ENCODE measurements at regions not wholly inside any gene's neighbourhood (a gene's known extent, or its start where the extent isn't known, plus 50 kb on each side); places are given as distances from the start of the nearest gene placed in this dataset.

GRCh38 chr2:8597094-8597493, 84.8 kb upstream of the ID2 start:
- Histone ChIP-seq H2BK12ac (ENCODE audit: low read length) (no peak overlapping the region), H3K23ac (ENCODE audit: low read length) (peak overlapping the region; percentile 43), H3K9me3 (ENCODE audit: insufficient read depth, low read depth, low read length) (peaks cover 3% of the 10 kb centered on the region), H3K27ac (ENCODE audit: low read depth, low read length) (no peak overlapping the region), H3K79me1 (ENCODE audit: low read length) (peaks cover 15% of the 10 kb centered on the region), H2BK120ac (ENCODE audit: insufficient read depth, low read length, poor library complexity) (no peak overlapping the region), H3K4ac (ENCODE audit: low read depth, low read length) (no peak overlapping the region), H3K18ac (ENCODE audit: low read length) (no peak overlapping the region), H3K9ac (ENCODE audit: low read length) (no peak overlapping the region), H4K91ac (ENCODE audit: low read depth, low read length) (peak overlapping the region; percentile 60), H4K12ac (ENCODE audit: low read depth, low read length) (no peak overlapping the region), H3K27me3 (ENCODE audit: insufficient read depth, low read length) (no peaks in the 10 kb centered on the region), H3K4me1 (ENCODE audit: control insufficient read depth in 1 of 2, insufficient read depth in 2 of 2, low read length in 2 of 2) (peaks cover 9 to 13% of the 10 kb centered on the region in 2 experiments), H3K14ac (ENCODE audit: low read length) (no peak overlapping the region), H2AK5ac (ENCODE audit: low read length) (peak overlapping the region; percentile 6), H2AFZ (ENCODE audit: insufficient read depth, low read length, poor library complexity) (no peak overlapping the region), H3K36me3 (ENCODE audit: control insufficient read depth in 1 of 2, insufficient read depth in 2 of 2, low read length in 2 of 2) (no peaks in the 10 kb centered on the region), H3K4me3 (ENCODE audit: low read depth, low read length) (peak overlapping the region; percentile 51), H3K79me2 (ENCODE audit: control insufficient read depth, insufficient read depth, low read length, poor library complexity) (no peaks in the 10 kb centered on the region), H2BK5ac (ENCODE audit: low read depth, low read length, poor library complexity) (no peak overlapping the region), H3K4me2 (ENCODE audit: low read length) (no peak overlapping the region), H4K8ac (ENCODE audit: low read depth, low read length) (no peak overlapping the region)
- DNase-seq, result no peak

GRCh38 chr2:8597559-8598225, 84.2 kb upstream of the ID2 start:
- H2BK12ac ChIP-seq (ENCODE audit: low read length), result peak overlapping the region; percentile 44
- no peaks in the 10 kb centered on the region for H3K27me3 ChIP-seq (ENCODE audit: insufficient read depth, low read length)
- no peak overlapping the region for H3K27ac ChIP-seq (ENCODE audit: low read depth, low read length)
- H3K4me3 ChIP-seq (ENCODE audit: low read depth, low read length), result peak overlapping the region; percentile 25
- no peak overlapping the region for H2AFZ ChIP-seq (ENCODE audit: insufficient read depth, low read length, poor library complexity)
- peaks cover 2% of the 10 kb centered on the region for H3K9me3 ChIP-seq (ENCODE audit: insufficient read depth, low read depth, low read length)
- peak overlapping the region; percentile 16 for H3K18ac ChIP-seq (ENCODE audit: low read length)
- no peak for DNase-seq
- H2BK5ac ChIP-seq (ENCODE audit: low read depth, low read length, poor library complexity), result no peak overlapping the region
- peak overlapping the region; percentile 6 for H2AK5ac ChIP-seq (ENCODE audit: low read length)
- H3K14ac ChIP-seq (ENCODE audit: low read length), result peak overlapping the region; percentile 51
- H2BK120ac ChIP-seq (ENCODE audit: insufficient read depth, low read length, poor library complexity), result peak overlapping the region; percentile 2
- no peak overlapping the region for H3K4me2 ChIP-seq (ENCODE audit: low read length)
- no CpG with 5 or more reads among the region's 8 CpGs for WGBS (ENCODE audit: extremely low coverage, insufficient coverage, insufficient read length)
- H4K91ac ChIP-seq (ENCODE audit: low read depth, low read length), result peak overlapping the region; percentile 60
- peaks cover 15% of the 10 kb centered on the region for H3K79me1 ChIP-seq (ENCODE audit: low read length)
- no peaks in the 10 kb centered on the region for H3K36me3 ChIP-seq (ENCODE audit: control insufficient read depth in 1 of 2, insufficient read depth in 2 of 2, low read length in 2 of 2)
- H3K23ac ChIP-seq (ENCODE audit: low read length), result no peak overlapping the region
- no peak overlapping the region for H4K12ac ChIP-seq (ENCODE audit: low read depth, low read length)
- no peak overlapping the region for H3K9ac ChIP-seq (ENCODE audit: low read length)
- no peak overlapping the region for H4K8ac ChIP-seq (ENCODE audit: low read depth, low read length)
- H3K4me1 ChIP-seq (ENCODE audit: control insufficient read depth in 1 of 2, insufficient read depth in 2 of 2, low read length in 2 of 2), result peaks cover 9 to 11% of the 10 kb centered on the region in 2 experiments
- no peak overlapping the region for H3K4ac ChIP-seq (ENCODE audit: low read depth, low read length)
- H3K79me2 ChIP-seq (ENCODE audit: control insufficient read depth, insufficient read depth, low read length, poor library complexity), result no peaks in the 10 kb centered on the region

GRCh38 chr2:8598295-8599165, 83.3 kb upstream of the ID2 start:
- peak; percentile 95 to 99 for DNase-seq
- Histone ChIP-seq H4K12ac (ENCODE audit: low read depth, low read length) (no peak overlapping the region), H3K27me3 (ENCODE audit: insufficient read depth, low read length) (no peaks in the 10 kb centered on the region), H3K79me1 (ENCODE audit: low read length) (peaks cover 13% of the 10 kb centered on the region), H3K4me1 (ENCODE audit: control insufficient read depth in 1 of 2, insufficient read depth in 2 of 2, low read length in 2 of 2) (peaks cover 9 to 10% of the 10 kb centered on the region in 2 experiments), H2AK5ac (ENCODE audit: low read length) (no peak overlapping the region), H3K4me2 (ENCODE audit: low read length) (no peak overlapping the region), H4K91ac (ENCODE audit: low read depth, low read length) (peak overlapping the region; percentile 60), H2AFZ (ENCODE audit: insufficient read depth, low read length, poor library complexity) (no peak overlapping the region), H4K8ac (ENCODE audit: low read depth, low read length) (no peak overlapping the region), H3K36me3 (ENCODE audit: control insufficient read depth in 1 of 2, insufficient read depth in 2 of 2, low read length in 2 of 2) (no peaks in the 10 kb centered on the region), H3K27ac (ENCODE audit: low read depth, low read length) (no peak overlapping the region), H3K18ac (ENCODE audit: low read length) (no peak overlapping the region), H2BK5ac (ENCODE audit: low read depth, low read length, poor library complexity) (no peak overlapping the region), H2BK12ac (ENCODE audit: low read length) (peak overlapping the region; percentile 44), H3K9me3 (ENCODE audit: insufficient read depth, low read depth, low read length) (peaks cover 2% of the 10 kb centered on the region), H3K79me2 (ENCODE audit: control insufficient read depth, insufficient read depth, low read length, poor library complexity) (no peaks in the 10 kb centered on the region), H3K4me3 (ENCODE audit: low read depth, low read length) (no peak overlapping the region), H3K23ac (ENCODE audit: low read length) (no peak overlapping the region), H3K4ac (ENCODE audit: low read depth, low read length) (no peak overlapping the region), H3K14ac (ENCODE audit: low read length) (no peak overlapping the region), H3K9ac (ENCODE audit: low read length) (no peak overlapping the region), H2BK120ac (ENCODE audit: insufficient read depth, low read length, poor library complexity) (no peak overlapping the region)
- no CpG with 5 or more reads among the region's 13 CpGs for WGBS (ENCODE audit: extremely low coverage, insufficient coverage, insufficient read length)

GRCh38 chr2:8599421-8600242, 82.2 kb upstream of the ID2 start:
- H2AK5ac ChIP-seq (ENCODE audit: low read length), result peak overlapping the region; percentile 76
- DNase-seq, result no peak
- H2BK12ac ChIP-seq (ENCODE audit: low read length), result peak overlapping the region; percentile 76
- peak overlapping the region; percentile 17 for H4K8ac ChIP-seq (ENCODE audit: low read depth, low read length)
- H3K79me1 ChIP-seq (ENCODE audit: low read length), result peaks cover 10% of the 10 kb centered on the region
- H3K27me3 ChIP-seq (ENCODE audit: insufficient read depth, low read length), result no peaks in the 10 kb centered on the region
- H3K18ac ChIP-seq (ENCODE audit: low read length), result peak overlapping the region; percentile 11
- no peaks in the 10 kb centered on the region for H3K36me3 ChIP-seq (ENCODE audit: control insufficient read depth in 1 of 2, insufficient read depth in 2 of 2, low read length in 2 of 2)
- no peak overlapping the region for H3K4me3 ChIP-seq (ENCODE audit: low read depth, low read length)
- peak overlapping the region; percentile 26 for H2BK5ac ChIP-seq (ENCODE audit: low read depth, low read length, poor library complexity)
- peak overlapping the region; percentile 28 for H3K14ac ChIP-seq (ENCODE audit: low read length)
- no peak overlapping the region for H3K4me2 ChIP-seq (ENCODE audit: low read length)
- H2BK120ac ChIP-seq (ENCODE audit: insufficient read depth, low read length, poor library complexity), result peak overlapping the region; percentile 64
- H3K9me3 ChIP-seq (ENCODE audit: insufficient read depth, low read depth, low read length), result peaks cover 2% of the 10 kb centered on the region
- no peak overlapping the region for H3K9ac ChIP-seq (ENCODE audit: low read length)
- H3K23ac ChIP-seq (ENCODE audit: low read length), result no peak overlapping the region
- no peak overlapping the region for H3K27ac ChIP-seq (ENCODE audit: low read depth, low read length)
- H3K4me1 ChIP-seq (ENCODE audit: control insufficient read depth in 1 of 2, insufficient read depth in 2 of 2, low read length in 2 of 2), result peaks cover 9 to 10% of the 10 kb centered on the region in 2 experiments
- no peak overlapping the region for H3K4ac ChIP-seq (ENCODE audit: low read depth, low read length)
- WGBS (ENCODE audit: extremely low coverage, insufficient coverage, insufficient read length), result no CpG with 5 or more reads among the region's 24 CpGs
- no peaks in the 10 kb centered on the region for H3K79me2 ChIP-seq (ENCODE audit: control insufficient read depth, insufficient read depth, low read length, poor library complexity)
- peak overlapping the region; percentile 63 for H4K91ac ChIP-seq (ENCODE audit: low read depth, low read length)
- H4K12ac ChIP-seq (ENCODE audit: low read depth, low read length), result no peak overlapping the region
- H2AFZ ChIP-seq (ENCODE audit: insufficient read depth, low read length, poor library complexity), result no peak overlapping the region

Data from trophoblast cell (in vitro differentiated cells and primary cell).